ENCODE measurements at regions not wholly inside any gene's neighbourhood (a gene's known extent, or its start where the extent isn't known, plus 50 kb on each side); places are given as distances from the start of the nearest gene placed in this dataset.

DNA sequence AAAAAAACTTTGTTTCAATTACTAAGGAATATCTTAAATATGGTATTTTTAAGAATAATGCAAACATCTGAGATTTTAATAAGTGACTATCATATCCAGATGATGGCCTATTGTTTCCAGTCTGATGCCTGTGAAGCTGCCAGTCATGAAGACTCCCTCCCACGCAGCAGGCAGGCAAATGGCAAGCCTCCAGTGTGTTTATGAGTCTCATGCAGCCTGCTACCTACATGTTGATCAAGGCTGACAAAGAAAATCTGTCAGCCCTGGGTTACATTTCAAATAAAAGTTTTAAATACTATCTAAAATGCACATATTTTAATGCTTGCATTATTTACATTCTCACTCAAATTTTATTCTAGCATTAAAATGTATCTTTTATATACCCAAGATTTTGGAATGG, 137.6 kb upstream of the RNPC3 start:
- H3K4me3 ChIP-seq (ENCODE audit: low read depth, low read length): no peak overlapping the region
- TF ChIP-seq, protein P1, sequence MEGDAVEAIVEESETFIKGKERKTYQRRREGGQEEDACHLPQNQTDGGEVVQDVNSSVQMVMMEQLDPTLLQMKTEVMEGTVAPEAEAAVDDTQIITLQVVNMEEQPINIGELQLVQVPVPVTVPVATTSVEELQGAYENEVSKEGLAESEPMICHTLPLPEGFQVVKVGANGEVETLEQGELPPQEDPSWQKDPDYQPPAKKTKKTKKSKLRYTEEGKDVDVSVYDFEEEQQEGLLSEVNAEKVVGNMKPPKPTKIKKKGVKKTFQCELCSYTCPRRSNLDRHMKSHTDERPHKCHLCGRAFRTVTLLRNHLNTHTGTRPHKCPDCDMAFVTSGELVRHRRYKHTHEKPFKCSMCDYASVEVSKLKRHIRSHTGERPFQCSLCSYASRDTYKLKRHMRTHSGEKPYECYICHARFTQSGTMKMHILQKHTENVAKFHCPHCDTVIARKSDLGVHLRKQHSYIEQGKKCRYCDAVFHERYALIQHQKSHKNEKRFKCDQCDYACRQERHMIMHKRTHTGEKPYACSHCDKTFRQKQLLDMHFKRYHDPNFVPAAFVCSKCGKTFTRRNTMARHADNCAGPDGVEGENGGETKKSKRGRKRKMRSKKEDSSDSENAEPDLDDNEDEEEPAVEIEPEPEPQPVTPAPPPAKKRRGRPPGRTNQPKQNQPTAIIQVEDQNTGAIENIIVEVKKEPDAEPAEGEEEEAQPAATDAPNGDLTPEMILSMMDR (conservative IDR thresholded peaks at IDR 0.05; ENCODE audit: low read depth, low read length): no peak
- peak; percentile 12 for DNase-seq (ENCODE audit: low read depth)

DNA sequence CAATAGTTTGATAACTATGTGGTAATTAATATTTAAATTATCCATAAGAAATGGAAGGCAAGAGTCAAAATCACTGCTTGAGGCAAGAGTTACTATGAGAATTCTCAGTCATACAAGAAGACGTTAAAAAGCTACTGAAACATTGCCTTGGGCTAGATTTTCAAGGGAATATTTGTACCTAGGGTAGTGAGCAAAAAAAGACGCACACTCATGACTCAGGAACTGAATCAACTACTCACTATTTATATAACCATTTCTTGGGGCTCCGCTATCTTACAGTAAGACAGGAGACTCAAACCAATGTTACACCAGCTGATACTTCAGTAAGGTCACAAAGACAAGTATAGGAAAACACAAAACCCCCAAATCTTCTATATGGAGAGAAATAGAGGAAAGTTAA, 151.5 kb upstream of the RNPC3 start:
- H3K4me3 ChIP-seq (ENCODE audit: low read depth, low read length): no peak overlapping the region
- peak; percentile 51 for DNase-seq (ENCODE audit: low read depth)
- TF ChIP-seq, protein P1 (conservative IDR thresholded peaks at IDR 0.05; ENCODE audit: low read depth, low read length): no peak

DNA sequence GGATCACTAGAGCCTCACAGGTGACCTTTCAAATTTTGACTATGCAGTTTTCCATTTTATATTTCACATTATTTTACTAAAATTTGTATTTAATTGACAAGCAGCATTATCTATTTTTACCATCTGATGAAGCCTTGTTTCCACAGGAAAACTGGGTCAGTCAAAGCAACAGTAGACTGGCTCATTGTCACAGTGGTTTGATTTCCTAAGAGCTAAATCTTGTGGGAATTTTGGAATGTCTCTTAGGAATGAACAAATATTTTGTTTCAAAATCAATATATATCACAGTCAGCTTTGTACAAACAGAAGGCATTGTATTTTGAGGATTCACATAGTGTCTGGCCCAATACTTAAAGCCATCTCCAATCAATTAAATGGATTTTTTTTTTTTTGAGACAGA, 152.6 kb upstream of the RNPC3 start:
- TF ChIP-seq, protein P1 (conservative IDR thresholded peaks at IDR 0.05; ENCODE audit: low read depth, low read length): no peak
- no peak overlapping the region for H3K4me3 ChIP-seq (ENCODE audit: low read depth, low read length)
- DNase-seq (ENCODE audit: low read depth): peak; percentile 31

DNA sequence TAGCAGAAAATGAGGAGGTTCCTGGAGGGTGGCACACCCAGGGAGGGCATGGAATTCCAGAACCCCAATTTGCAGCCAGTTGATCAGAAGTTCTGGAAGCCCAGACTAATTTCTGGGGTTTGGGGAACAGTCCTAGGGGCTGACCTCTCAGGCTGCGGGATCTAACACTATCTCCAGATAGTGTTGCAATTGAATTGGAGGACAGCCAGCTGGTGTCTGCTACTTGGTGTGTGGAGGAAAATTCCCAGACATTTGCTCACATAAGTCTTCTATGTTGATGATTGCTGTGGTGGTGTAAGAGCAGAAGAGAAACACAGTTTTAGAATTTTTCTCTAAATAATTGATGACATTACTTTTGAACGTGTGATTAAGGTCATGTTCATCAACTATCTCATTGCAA, 154.3 kb upstream of the RNPC3 start:
- peak; percentile 95 for DNase-seq (ENCODE audit: low read depth)
- TF ChIP-seq, protein P1 (conservative IDR thresholded peaks at IDR 0.05; ENCODE audit: low read depth, low read length): no peak
- no peak overlapping the region for H3K4me3 ChIP-seq (ENCODE audit: low read depth, low read length)

DNA sequence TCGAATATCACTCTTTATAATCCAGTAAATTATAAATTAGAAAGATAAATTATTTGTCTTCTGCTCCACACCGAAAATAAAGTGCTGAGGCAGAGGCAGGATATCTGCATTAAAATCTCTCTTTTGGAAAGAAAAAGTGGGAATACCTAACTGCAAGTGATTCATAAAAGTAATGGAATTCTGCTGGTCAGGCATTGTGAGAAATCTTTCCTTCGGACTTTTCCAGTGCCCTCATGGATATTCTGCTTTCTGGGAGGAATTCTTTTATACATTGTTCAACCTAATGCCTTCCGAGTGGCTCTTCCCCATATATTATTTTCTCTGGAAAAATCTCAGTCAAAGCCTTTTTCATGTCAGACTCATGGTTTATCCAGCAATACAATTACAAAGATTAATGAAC, 158.3 kb upstream of the RNPC3 start:
- H3K4me3 ChIP-seq (ENCODE audit: low read depth, low read length): no peak overlapping the region
- TF ChIP-seq, protein P1 (conservative IDR thresholded peaks at IDR 0.05; ENCODE audit: low read depth, low read length): no peak

DNA sequence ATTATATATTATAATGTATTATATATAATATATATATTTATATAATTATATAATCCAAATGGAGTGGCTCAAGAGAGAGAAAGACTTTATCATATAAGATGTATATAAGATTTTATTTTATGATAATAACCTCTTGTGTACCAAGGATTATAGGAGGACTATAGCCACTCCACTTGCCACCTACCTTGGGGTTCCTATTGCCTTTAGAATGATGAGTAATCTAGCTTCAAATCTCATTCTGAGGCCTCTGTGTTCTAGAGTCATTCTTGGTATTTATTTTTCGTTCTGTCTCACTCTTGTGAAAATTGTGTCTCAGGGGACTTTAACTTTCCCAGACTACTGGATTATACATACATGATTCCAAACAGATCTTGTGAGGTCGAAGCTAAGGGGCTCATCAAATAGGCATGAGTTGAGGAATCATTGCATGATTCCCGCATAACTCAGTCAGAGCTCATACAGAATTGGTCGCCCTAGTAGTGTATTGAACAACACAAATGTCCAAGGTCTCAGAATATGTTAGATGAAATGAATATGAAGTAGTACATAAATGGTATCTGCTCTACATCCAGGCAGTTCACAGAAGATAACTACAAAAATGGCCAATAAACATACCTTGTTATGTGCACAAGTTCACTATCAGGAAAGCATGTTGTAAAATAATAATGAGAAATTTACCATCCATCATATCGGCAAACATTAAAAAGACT, 159.5 kb upstream of the RNPC3 start:
- no peak for DNase-seq (ENCODE audit: low read depth)
- TF ChIP-seq, protein P1 (conservative IDR thresholded peaks at IDR 0.05; ENCODE audit: low read depth, low read length): no peak

More for the DNA sequence above, 158.3 kb upstream of the RNPC3 start:
- DNase-seq (ENCODE audit: low read depth): no peak

DNA sequence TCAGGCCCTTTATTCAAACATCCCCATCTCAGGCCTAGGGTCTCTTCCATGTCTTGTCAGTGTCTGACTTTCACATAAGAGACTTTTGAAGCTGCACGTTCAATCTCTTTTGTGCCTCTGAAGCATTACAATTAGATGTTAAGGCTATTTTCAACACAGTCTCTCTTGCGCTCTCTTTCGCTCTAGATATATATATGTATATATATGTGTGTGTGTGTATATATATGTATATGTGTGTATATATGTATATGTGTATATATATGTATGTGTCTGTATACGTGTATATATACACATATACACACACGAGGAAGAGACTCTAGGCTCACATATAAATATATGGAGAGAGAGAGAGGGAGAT, 162.5 kb upstream of the RNPC3 start:
- TF ChIP-seq, protein P1 (conservative IDR thresholded peaks at IDR 0.05; ENCODE audit: low read depth, low read length): no peak
- H3K4me3 ChIP-seq (ENCODE audit: low read depth, low read length): no peak overlapping the region
- no peak for DNase-seq (ENCODE audit: low read depth)

More for the DNA sequence above, 159.5 kb upstream of the RNPC3 start:
- H3K4me3 ChIP-seq (ENCODE audit: low read depth, low read length): no peak overlapping the region

Measured in choroid plexus epithelial cell (primary cell).